ENCODE measurements at regions not wholly inside any gene's neighbourhood (a gene's known extent, or its start where the extent isn't known, plus 50 kb on each side); places are given as distances from the start of the nearest gene placed in this dataset.

DNA sequence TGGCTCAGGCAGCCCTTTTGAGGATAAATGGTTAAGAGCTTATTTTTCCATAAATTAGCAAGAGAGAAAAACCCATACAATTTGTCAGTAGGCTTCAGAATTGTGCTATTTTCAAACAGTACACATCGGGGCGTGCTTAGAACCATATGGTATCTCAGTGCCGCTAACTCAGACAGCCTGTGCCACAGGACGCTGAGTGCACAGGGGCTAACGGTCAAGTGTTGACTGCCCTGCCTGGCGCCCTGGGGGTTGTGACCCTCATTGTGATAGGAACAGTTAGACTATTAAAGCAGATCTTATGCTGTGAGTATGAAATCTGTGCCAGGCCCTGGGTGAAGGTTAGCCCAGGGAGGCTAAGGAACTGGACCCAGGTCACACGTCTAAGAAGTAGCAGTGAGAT is 1519.7 kb downstream of the BRD1 start:
- POLR2A ChIA-PET (ENCODE audit: unreplicated experiment) = no interaction called here
- Histone ChIP-seq H3K36me3 (ENCODE audit: low read depth, low read length) (no peaks in the 10 kb centered on the region), H4K20me1 (ENCODE audit: low read length) (no peaks in the 10 kb centered on the region), H3K27ac (ENCODE audit: low read length) (no peak overlapping the region), H3K4me2 (ENCODE audit: low read length) (no peak overlapping the region), H3K27me3 (ENCODE audit: low read length) (no peaks in the 10 kb centered on the region), H2AFZ (ENCODE audit: low read length) (no peak overlapping the region), H3K9me2 (replicated peaks; ENCODE audit: low read length) (no peaks in the 10 kb centered on the region), H3F3A (ENCODE audit: low read length, unreplicated experiment) (no peaks in the 10 kb centered on the region), H3K79me2 (ENCODE audit: low read length) (no peaks in the 10 kb centered on the region), H3K4me1 (ENCODE audit: insufficient read depth, low read length) (no peaks in the 10 kb centered on the region), H3K4me3 (ENCODE audit: low read length) (no peak overlapping the region), H3K9me3 (ENCODE audit: low read length) (no peaks in the 10 kb centered on the region), H3K9ac (ENCODE audit: low read length) (no peak overlapping the region)
- BruUV-seq (replicated peaks) = no TSS peak
- ATAC-seq (no peak), DNase-seq (no peak)
- no peak for TF ChIP-seq EZH2 (IDR thresholded peaks at IDR 0.05; ENCODE audit: low read length, unreplicated experiment)
- no peak for TF ChIP-seq EZH2phosphoT487 (IDR thresholded peaks at IDR 0.05; ENCODE audit: borderline replicate concordance, low read length)
- TF ChIP-seq, protein P1, sequence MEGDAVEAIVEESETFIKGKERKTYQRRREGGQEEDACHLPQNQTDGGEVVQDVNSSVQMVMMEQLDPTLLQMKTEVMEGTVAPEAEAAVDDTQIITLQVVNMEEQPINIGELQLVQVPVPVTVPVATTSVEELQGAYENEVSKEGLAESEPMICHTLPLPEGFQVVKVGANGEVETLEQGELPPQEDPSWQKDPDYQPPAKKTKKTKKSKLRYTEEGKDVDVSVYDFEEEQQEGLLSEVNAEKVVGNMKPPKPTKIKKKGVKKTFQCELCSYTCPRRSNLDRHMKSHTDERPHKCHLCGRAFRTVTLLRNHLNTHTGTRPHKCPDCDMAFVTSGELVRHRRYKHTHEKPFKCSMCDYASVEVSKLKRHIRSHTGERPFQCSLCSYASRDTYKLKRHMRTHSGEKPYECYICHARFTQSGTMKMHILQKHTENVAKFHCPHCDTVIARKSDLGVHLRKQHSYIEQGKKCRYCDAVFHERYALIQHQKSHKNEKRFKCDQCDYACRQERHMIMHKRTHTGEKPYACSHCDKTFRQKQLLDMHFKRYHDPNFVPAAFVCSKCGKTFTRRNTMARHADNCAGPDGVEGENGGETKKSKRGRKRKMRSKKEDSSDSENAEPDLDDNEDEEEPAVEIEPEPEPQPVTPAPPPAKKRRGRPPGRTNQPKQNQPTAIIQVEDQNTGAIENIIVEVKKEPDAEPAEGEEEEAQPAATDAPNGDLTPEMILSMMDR (conservative IDR thresholded peaks at IDR 0.05; ENCODE audit: low read depth, low read length) = no peak
- intact Hi-C loops (cut with micrococcal nuclease) = no loop called here
- CTCF ChIA-PET = no interaction called here

DNA sequence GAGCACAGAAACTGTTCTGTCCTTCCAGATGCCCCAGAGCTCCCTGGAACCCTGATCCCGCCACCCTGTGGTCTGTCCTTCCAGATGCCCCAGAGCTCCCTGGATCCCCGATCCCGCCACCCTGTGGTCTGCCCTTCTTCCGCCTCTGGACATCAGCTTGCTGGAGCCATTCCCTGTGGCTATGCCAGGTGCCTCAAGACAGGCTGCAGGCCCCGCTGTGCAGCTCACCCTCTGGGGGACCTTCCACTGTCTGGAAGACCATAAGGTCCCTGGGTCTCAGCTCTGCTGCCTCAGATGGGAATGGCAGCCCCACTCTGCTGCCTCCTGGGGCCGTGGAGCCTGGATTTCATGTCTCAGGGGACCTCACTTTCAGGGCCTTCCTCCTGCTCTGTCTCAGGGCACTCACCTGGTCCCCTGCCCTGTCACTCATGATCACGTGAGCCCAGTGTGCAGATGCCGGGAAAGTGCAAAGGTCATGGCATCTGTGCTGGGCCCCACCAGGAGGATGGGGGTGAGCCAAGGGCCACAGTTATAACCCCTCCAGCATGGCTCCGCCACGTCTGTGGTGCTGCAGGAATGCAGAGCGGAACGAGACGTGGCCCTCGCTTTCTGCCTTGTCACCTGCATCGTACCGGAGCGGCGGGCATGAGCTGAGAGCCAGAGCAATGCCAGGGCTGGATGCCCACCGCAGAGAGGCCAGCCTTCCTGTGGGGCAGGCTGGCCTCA is 1520.7 kb downstream of the BRD1 start:
- H3K9me3 ChIP-seq (ENCODE audit: low read length) = no peaks in the 10 kb centered on the region

DNA sequence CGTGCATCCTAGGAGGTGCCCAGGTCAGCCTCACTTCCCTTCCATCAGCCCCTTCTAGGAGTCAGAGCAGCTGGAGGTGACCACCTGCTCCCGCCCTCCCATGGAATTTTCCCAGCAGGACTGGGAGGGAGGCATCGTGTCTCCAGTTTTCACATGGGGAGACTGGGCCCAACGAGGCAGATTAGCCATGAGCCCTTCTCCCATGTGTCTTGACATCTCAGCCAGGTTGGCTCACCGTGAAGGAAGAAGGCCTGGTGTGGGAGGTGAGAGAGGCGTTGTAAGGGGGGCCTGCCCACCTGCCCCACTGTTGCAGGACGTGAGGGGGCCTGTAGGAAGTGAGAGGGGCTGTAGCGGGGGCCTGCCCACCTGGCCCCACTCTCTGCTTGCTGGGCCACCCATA is 1521.4 kb downstream of the BRD1 start:
- no peak for ATAC-seq
- intact Hi-C loops (cut with micrococcal nuclease) = no loop called here
- no peaks in the 10 kb centered on the region for H3K9me2 ChIP-seq (replicated peaks; ENCODE audit: low read length)
- CTCF ChIA-PET = no interaction called here
- POLR2A ChIA-PET (ENCODE audit: unreplicated experiment) = no interaction called here
- no peak overlapping the region for H3K27ac ChIP-seq (ENCODE audit: low read length)
- H3F3A ChIP-seq (ENCODE audit: low read length, unreplicated experiment) = no peaks in the 10 kb centered on the region
- H3K27me3 ChIP-seq (ENCODE audit: low read length) = peaks cover 4% of the 10 kb centered on the region; the same call in 1 of the 2 replicates
- no peaks in the 10 kb centered on the region for H4K20me1 ChIP-seq (ENCODE audit: low read length)
- no peak for DNase-seq
- H3K4me1 ChIP-seq (ENCODE audit: insufficient read depth, low read length) = no peaks in the 10 kb centered on the region
- no peak overlapping the region for H3K9ac ChIP-seq (ENCODE audit: low read length)
- no peaks in the 10 kb centered on the region for H3K79me2 ChIP-seq (ENCODE audit: low read length)
- BruUV-seq (replicated peaks) = no TSS peak
- no peaks in the 10 kb centered on the region for H3K36me3 ChIP-seq (ENCODE audit: low read depth, low read length)
- H3K9me3 ChIP-seq (ENCODE audit: low read length) = no peaks in the 10 kb centered on the region
- H2AFZ ChIP-seq (ENCODE audit: low read length) = no peak overlapping the region
- H3K4me2 ChIP-seq (ENCODE audit: low read length) = no peak overlapping the region
- H3K4me3 ChIP-seq (ENCODE audit: low read length) = no peak overlapping the region
- TF ChIP-seq EZH2phosphoT487 (IDR thresholded peaks at IDR 0.05; ENCODE audit: borderline replicate concordance, low read length) (no peak), EZH2 (IDR thresholded peaks at IDR 0.05; ENCODE audit: low read length, unreplicated experiment) (no peak)
- TF ChIP-seq, protein P1 (conservative IDR thresholded peaks at IDR 0.05; ENCODE audit: low read depth, low read length) = no peak

More for the DNA sequence above, 1520.7 kb downstream of the BRD1 start:
- no peaks in the 10 kb centered on the region for H3K79me2 ChIP-seq (ENCODE audit: low read length)
- intact Hi-C loops (cut with micrococcal nuclease) = no loop called here
- no peak overlapping the region for H3K4me3 ChIP-seq (ENCODE audit: low read length)
- no TSS peak for BruUV-seq (replicated peaks)
- ChIA-PET POLR2A (ENCODE audit: unreplicated experiment) (no interaction called here), CTCF (no interaction called here)
- no peak overlapping the region for H3K27ac ChIP-seq (ENCODE audit: low read length)
- H2AFZ ChIP-seq (ENCODE audit: low read length) = no peak overlapping the region
- no peak for TF ChIP-seq EZH2phosphoT487 (IDR thresholded peaks at IDR 0.05; ENCODE audit: borderline replicate concordance, low read length)
- TF ChIP-seq EZH2 (IDR thresholded peaks at IDR 0.05; ENCODE audit: low read length, unreplicated experiment) = no peak
- TF ChIP-seq, protein P1 (conservative IDR thresholded peaks at IDR 0.05; ENCODE audit: low read depth, low read length) = no peak
- no peaks in the 10 kb centered on the region for H4K20me1 ChIP-seq (ENCODE audit: low read length)
- DNase-seq (no peak), ATAC-seq (no peak)
- H3K4me1 ChIP-seq (ENCODE audit: insufficient read depth, low read length) = no peaks in the 10 kb centered on the region
- no peaks in the 10 kb centered on the region for H3K36me3 ChIP-seq (ENCODE audit: low read depth, low read length)
- H3K4me2 ChIP-seq (ENCODE audit: low read length) = no peak overlapping the region
- H3K9ac ChIP-seq (ENCODE audit: low read length) = no peak overlapping the region
- H3K9me2 ChIP-seq (replicated peaks; ENCODE audit: low read length) = no peaks in the 10 kb centered on the region
- no peaks in the 10 kb centered on the region for H3K27me3 ChIP-seq (ENCODE audit: low read length)
- no peaks in the 10 kb centered on the region for H3F3A ChIP-seq (ENCODE audit: low read length, unreplicated experiment)

Data from PC-3 (cell line).